ENCODE measurements at regions not wholly inside any gene's neighbourhood (a gene's known extent, or its start where the extent isn't known, plus 50 kb on each side); places are given as distances from the start of the nearest gene placed in this dataset.
A peak's percentile ranks its signal among the peaks of the same experiment; 100 is the strongest.
"Not testable (repeated sequence)": the region's sequence is repeated elsewhere in the genome, so short reads cannot be mapped to it uniquely, and the experiment has no call there.

DNA sequence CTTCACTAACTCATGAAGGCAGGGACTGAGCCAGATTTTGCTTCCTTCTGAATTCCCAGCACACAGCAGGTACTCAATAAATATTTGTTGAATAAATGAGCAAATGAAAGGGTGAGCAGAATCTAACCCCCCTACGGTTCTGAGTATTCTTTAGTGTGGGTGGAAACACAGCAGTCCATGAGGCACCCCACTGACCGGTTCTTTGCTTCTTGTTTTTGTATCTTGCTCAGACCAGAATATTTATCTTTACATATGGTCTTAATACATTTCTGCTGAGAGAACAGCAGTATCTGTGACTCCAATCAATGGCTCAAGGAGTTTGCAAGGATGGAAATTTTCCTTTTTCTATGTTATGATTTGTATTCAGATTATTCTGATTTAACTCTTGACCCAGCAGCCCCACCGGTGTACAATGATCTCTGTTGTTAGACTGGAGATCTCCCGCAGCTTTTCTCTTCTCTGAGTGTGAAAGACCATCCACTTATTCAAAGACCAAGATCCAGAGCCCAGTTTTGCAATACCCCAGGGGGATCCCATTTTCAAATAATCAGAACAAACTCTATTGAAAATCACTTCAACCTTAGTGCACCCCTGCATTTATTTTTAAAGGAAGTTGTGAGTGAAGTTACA, 506.5 kb upstream of the TNP1 start:
- DNase-seq (ENCODE audit: low spot score) = no peak

DNA sequence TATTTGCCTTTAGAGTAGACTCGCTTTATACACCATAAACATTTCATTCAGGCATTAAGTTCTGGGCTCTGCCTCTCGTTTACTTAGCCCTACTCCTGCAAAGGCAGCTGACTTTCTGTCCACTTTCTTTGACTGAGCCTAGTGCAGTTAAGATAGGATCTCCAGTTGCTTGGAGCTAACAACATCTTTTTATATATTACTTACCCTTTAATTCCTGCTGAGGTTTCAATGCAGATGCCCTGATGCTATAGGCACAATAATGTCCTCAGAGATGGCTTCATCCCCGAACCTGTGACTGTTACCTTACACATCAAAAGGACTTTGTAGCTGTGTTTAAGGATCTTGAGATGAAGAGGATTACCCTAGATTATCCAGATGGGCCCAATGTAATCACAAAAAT, 505.8 kb upstream of the TNP1 start:
- no peak for DNase-seq (ENCODE audit: low spot score)

DNA sequence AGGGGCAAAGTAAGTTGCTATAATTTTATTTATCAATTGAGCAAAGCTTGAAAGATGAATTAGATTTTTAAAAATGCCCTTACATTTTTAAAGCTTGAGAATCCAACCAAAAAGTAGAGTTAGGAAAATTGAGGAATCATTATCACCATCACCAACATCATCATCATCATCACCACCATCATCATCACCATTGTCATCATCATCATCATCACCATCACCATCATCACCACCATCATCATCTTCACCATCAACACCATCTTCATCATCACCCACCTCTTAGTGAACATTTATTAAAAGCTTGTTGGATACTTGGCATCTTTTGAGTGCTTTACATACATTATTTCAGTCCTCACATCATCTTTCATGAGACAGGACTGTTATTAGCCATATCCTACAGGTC, 504.4 kb upstream of the TNP1 start:
- no peak for DNase-seq (ENCODE audit: low spot score)

DNA sequence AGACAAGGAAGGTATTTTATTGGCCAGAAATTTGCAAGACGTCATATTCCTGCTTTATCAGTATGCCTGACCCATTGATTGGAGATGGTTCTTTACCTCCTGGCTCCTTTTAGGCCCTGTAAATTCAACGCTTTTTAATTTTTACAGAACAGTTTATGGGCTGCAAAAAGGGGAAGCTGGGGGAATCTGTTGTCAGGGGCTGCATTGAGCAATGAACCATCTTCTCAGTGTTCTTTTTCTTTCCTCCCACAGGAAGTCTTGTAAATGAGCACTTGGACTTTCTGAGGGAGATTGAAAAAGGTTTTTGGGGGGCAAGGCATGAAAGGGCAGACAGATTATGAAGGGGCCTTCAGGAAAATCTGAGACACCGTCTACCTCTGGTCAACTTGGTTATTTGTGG, 503.6 kb upstream of the TNP1 start:
- DNase-seq (ENCODE audit: low spot score) = no peak

DNA sequence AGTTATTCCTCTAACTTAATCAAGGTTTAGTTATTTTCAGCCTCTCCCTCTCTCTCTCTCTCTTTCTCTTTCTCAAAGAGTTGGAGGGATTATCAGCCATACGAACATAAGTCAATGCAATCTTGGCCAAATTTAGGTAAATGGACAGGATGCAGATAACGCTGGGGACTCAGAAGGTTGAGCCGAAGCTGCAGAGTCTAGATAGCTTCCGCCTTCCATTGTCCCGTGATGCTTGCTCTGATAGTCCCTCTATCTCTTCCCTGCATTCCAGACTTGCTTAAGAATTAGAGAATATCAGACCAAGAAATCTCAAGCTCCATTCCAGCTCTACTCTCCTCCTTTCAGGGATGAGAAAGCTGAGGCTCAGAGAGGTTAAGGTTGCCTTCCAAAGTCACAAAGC, 502.8 kb upstream of the TNP1 start:
- DNase-seq (ENCODE audit: low spot score) = no peak

DNA sequence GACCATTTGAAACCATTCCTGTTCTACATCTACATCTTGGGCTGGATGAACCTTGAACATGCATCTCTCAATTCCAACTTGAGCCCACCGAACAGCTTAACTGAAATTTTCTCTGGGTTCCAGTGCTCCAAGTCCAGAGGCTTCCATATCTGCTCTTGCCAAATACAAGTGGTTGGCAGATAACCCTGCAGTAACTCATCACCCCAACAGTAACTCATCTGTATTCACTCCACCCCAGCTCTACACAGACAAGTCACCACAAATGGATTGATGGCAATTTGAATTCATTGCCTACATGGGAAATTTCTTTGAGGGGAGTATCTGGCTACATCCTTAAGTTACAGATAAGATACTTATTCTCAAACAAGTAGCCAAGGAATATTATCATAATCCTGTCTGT, 502.4 kb upstream of the TNP1 start:
- no peak for DNase-seq (ENCODE audit: low spot score)

DNA sequence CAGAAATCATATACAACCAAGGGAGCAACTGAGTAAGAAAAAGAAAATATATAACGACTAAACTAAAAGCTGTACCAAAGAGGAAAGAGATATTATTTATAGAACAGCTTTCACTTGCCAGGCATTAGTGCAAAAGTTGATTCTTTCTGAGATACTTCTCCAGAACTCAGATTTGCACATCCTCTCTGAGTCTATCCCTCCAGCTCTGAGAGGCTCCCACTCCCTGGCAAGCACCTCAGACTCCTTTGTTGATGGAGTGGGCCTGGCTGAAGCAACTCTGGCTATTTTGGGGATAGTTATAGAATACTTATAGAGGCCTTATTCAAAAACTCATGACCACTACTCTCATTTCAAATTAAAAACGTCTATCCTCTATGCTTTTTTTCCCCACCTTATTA, 501.6 kb upstream of the TNP1 start:
- no peak for DNase-seq (ENCODE audit: low spot score)

DNA sequence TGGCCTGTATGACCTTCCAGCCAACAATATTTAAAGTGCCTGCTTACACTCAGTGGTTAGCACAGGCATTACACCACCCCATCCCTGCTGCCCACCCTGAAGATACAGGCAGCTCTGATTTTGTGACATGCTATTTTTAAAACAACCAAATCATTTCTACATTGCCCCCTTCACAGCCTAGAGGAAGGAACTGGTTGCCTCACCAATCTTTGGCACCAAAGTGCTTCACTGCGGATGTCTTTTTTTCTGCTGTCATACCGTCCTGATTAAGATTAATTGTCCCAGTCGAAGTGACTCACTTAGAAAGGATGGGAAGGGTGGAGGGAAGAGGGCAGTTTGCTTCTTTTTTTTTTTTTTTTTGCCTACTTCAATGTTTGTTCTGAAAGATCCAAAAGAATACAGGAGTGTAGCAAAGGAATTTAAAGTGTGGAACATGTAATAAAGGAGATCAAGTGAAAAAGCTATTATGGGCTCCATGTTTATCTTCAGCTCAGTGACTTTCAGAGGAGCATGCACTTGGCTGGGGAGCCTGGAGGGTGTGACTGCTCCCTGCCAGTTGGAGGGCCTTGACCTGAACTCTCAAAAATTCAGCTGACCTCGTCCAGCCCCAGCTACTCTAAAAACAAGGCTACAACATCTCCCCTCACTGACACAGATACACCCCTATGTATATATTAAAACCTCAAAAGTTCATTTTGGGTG, 501.1 kb upstream of the TNP1 start:
- DNase-seq (ENCODE audit: low spot score) = no peak

DNA sequence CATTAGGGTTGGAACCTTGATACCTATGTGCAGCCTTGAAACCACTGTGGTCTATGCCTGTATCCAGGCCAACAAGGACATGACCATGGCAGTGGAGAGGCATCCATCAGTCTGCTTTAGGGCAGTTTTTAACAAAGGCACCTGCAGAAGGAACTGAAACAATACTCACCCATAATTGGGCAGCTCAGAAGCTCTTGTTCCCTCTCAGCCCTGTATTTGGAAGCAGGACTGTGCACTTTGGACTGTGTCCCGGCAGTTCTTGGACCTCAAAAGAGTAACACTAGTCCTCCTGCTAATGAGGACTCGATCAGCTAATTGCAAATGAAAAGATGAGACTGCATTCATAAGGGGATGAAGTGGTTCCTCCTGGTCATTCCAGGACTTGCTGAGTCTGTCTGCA, 500.2 kb upstream of the TNP1 start:
- peak; percentile 31 for DNase-seq (ENCODE audit: low spot score)

DNA sequence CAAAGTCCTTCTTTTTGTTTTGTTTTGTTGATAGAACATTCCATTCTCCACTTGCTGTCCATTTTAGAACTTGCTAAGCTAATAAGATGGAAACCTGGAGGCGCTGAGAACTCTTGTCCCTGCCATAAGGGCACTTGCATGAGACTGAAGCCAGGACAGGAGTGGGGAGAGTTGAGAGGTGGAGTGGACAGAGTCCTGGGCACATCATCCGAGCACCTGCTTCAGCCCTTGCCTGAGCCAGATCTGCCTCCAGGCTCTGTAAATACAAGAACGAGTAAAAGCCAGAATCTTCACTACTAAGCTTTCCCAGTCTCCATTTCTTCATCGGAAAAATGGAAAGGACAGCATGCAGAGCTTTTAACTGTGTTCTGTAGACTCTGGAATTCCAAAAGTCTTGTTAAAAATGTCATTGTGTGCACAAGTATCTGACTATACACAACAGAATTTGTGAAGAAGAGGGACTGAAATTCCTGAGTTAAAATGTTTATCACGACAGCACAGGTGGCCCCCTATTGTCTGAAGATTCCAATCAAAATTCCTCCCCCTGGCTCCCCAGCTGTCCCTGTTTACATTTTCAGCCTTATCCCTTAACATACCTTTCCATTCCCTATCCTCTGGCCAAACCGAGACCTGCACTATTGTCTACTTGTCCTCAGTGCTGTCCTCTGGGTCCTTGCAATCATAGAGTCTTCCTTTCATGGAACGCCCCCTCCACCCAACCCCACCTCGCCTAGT, 498.2 kb upstream of the TNP1 start:
- DNase-seq (ENCODE audit: low spot score) = no peak

DNA sequence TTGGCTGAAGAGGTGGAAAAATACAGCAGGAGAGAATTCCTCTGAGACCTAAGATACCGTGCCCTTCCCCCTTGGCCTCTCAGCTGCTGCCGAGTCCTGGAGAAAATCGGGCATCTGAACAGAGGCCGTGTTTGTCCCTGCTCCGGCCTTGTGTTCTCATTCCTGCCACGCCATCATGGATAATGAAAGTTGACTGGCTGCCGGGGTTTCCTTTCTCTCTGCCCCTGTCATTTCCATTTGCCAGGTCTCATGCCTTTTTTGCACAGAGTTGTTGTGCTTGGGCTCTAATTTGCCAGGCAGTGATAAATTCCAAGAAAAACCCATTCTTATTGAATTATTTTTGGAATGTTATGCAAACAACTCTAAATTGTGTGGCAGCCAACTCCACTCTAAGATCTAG, 496.9 kb upstream of the TNP1 start:
- peak; percentile 69 for DNase-seq (ENCODE audit: low spot score)

DNA sequence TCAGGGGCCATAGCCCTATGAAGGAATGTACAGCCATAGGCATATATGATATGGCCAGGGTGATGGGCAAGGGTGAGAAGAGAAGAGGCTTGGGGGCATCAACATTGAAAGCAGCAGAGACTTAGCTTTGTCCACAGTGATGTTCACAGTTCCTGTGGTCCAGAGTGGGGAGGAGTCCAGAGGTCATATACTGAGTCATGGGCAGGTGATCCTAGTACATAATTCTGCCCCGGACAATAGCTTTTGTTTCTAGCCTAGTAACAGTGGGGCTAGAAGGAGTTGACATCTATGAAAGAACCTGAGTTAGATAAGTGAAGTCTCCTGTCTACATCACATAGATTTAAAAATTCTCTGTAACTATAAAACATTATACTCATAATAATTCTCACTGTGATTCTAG, 496.3 kb upstream of the TNP1 start:
- DNase-seq (ENCODE audit: low spot score) = no peak

DNA sequence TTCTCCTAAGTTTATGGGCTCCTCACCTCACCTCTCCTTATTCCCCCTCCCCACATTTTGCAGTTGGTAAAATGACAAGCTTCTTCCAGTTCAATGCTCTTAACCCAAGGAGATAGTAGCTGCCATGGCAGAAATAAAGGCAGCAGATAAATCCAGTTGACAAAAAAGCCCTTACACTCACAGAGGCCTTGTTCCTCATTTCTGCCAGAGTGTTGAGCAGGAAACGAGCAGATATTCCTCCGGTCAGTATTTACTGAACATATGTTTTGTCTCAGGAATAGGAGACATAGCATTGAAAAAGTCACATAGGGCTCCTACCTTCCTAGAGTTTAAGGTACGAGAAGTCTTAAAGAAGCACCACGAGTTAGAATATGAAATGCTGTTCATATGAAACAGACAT, 493.7 kb upstream of the TNP1 start:
- DNase-seq (ENCODE audit: low spot score) = no peak

DNA sequence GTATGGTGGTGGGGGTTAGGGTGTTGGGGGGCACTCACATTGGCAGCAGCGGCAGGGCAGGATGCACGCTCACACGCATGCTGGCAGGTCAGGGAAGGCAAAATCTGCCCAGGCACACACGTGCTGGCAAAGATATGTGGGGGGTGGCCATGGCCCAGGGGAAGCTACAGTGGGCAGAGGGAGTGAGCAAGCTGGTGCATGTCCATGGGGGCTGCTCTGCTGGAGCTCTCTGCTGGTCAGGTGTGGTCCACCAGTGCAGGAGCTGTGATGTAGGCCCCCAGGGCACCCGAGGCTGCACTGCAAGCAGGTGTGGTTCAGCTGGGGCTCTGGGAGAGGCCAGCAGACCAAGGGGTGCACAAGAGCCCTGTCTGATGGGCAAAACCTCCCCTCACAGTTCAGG, 491.5 kb upstream of the TNP1 start:
- no peak for DNase-seq (ENCODE audit: low spot score)

DNA sequence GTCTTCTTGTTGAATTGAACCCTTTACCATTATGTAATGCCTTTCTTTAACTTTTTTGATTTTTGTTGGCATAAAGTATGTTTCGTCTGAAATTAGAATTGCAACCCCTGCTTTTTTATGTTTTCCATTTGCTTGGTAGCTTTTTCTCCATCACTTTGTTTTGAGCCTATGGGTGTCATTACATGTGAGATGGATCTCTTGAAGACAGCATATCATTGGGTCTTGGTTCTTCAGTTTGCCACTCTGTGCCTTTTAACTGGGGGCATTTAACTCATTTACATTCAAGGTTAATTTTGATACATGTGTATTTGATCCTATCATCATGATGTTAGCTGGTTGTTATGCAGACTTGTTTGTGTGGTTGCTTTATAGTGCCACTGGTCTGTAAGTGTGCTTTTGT, 489.4 kb upstream of the TNP1 start:
- DNase-seq (ENCODE audit: low spot score) = no peak

DNA sequence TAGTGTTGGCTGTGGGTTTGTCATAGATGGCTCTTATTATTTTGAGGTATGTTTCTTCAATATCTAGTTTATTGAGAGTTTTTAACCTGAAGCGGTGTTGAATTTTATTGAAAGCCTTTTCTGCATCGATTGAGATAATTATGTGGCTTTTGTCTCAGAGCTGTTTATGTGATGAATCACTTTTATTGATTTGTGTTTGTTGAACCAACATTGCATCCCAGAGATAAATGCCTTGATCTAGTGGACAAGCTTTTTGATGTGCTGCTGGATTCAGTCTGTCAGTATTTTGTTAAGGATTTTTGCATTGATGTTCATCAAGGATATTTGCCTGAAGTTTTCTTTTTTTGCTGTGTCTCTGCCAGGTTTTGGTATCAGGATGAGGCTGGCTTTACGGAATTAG, 487.8 kb upstream of the TNP1 start:
- DNase-seq (ENCODE audit: low spot score) = not testable (repeated sequence)

DNA sequence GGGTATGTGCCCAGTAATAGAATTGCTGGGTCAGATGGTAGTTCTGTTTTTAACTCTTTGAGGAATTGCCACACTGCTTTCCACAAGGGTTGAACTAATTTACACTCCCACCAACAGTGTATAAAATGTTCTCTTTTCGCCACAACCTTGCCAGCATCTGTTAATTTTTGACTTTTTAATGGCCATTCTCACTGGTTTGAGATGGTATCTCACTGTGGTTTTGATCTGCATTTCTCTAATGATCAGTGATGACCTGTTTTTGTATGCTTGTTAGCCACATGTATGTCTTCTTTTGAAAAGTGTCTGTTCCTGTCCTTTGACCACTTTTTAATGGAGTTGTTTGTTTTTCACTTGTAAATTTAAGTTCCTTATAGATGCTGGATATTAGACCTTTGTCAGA, 486.2 kb upstream of the TNP1 start:
- DNase-seq (ENCODE audit: low spot score) = not testable (repeated sequence)

DNA sequence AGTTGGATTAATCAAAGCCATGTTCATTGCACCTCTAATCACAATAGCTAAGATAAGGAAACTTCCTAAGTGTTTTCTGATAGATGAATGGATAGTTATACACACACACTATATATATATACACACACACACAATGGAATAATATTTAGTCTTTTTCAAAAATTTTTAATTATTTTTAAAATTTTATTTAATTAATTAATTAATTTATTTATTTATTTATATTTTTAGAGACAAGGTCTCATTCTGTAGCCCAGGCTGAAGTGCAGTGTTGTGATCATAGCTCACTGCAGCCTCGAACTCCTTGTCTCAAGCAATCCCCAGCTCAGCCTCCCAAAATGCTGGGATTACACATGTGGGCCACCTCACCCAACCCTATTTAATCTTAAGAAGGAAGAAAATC, 481.0 kb upstream of the TNP1 start:
- DNase-seq (ENCODE audit: low spot score) = no peak

DNA sequence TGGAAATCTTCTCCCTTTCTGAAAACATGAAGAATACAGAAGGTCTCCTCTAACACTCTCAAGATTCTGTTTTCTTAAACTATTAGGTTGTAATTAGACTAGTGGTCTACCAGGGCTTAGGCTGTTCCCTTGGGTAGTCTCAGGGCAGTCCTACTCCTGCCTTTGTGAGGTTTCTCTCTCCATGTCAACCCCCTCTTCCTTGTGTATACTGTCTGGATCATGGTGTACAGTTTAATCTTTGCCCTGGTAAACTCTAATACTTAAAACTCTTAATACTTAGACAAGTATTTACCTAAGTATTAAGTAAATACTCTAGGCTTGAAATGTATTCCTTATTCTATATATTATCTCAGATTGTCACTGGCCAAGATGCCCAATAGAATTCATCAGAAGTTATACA, 480.3 kb upstream of the TNP1 start:
- no peak for DNase-seq (ENCODE audit: low spot score)

DNA sequence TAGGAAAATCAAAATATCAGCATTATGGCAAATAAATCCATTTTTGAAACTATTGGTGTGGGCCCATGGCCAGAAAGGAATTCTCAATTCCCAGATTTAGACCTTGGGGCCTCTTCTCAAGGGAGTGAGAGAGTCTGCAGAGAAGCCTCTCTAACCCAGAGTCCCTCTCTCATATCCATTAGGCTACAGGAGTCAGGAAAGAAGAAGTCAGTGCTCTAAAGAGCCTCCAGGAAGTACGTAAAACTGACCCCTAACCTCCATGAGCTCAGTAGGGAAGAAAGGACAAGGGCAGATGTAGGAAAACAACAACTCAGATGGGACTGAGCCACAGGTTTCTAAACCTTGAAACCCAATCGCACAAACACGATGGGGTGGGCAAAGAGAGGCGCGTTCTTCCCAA, 479.9 kb upstream of the TNP1 start:
- no peak for DNase-seq (ENCODE audit: low spot score)

DNA sequence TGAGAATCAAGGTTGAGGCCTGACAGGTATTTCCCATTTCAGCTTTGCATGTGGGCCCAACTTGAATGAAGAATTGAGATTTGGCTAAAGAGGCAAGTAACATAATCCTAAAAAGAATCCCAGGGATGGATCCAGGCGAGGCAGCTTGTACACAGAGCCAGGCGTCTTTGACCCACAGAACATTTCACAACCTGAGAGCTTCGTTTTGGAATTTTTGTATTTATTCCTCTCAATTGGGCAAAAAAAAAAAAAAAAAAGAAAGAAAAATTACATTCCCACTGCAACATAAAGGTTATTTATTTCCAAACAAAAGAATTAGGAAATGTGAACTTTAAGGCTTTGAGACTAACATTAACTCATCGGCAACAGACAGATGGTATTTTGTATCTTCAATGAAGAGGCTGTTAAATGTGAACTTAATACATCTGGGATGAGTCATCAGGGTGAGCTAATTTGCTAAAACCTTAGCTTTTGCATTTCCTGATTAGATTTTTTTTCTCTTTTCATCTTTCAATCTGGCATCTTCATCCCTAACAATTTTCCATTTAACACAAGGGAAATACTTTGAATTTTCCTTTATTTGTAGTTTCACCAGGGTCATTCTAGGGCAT, 478.5 kb upstream of the TNP1 start:
- no peak for DNase-seq (ENCODE audit: low spot score)

DNA sequence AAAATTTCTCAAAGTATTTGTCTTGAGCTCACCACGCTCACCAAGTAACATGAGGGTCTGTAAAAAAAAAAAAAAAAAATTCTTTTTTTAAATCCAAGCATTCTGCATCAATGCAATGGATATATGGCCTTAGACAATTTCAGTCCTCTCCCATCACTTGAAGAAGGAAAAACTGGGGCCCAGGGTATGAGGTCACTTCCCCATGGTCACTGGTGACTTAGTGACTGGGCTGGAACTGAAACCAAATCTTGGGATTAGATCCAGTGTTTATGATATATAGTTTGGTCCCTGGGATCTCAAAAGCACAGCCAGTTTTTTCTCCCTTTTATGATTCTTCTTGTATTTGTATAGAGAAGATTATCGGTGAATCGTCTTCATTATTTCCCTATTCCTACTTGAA, 477.9 kb upstream of the TNP1 start:
- no peak for DNase-seq (ENCODE audit: low spot score)

DNA sequence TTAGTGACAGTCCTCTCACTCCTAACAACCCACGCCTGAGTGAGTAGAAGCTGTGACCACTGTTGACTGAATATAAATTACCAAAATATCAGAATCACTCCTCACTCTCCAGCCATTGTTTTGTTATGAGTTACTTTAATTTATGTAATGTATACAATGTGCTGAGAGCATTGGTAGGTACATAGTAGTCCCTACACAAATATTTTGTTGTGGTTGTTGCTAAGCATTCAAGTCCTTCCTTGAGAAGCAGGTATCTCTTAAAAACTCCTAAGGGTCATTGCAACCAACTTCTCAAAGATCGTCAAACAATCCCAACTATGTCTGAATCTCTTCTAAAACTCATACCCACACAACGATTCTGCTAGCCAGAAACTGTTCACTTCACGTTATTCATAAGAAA, 476.8 kb upstream of the TNP1 start:
- no peak for DNase-seq (ENCODE audit: low spot score)

Data from putamen (tissue), 1 donor.